Fibroblast of upper back skin (primary cell): ENCODE measurements at regions not wholly inside any gene's neighbourhood (a gene's known extent, or its start where the extent isn't known, plus 50 kb on each side); places are given as distances from the start of the nearest gene placed in this dataset.
"Not testable (repeated sequence)": the region's sequence is repeated elsewhere in the genome, so short reads cannot be mapped to it uniquely, and the experiment has no call there.

ENCODE experiments used
- DNase-seq: peaks from one replicate; pipeline ENCODE4 v3.0.0-alpha.2; 2013

- no peak for DNase-seq
Observed at GRCh38 chr2:8107621-8108378, 574.1 kb upstream of the ID2 start.

DNA sequence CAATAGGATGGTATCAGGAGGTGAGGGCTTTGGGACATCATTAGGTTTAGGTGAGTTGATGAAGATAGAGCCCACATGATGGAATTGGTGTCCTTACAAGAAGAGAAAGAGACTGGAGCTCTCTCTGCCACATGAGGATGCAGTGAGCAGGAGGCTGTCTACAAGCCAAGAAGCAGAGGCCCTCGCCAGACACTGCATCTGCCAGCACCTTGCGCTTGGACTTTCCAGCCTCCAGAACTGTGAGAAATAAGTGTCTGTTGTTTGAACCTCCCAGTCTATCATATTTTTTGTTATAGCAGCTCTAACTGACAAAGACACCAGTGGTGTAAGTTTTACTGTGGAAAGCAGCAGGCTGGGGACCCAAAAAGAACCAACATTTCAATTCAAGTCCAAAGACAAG lies 571.1 kb upstream of the ID2 start:
- DNase-seq, result no peak

- no peak for DNase-seq
Observed at GRCh38 chr2:8111193-8111592, 570.7 kb upstream of the ID2 start.

DNA sequence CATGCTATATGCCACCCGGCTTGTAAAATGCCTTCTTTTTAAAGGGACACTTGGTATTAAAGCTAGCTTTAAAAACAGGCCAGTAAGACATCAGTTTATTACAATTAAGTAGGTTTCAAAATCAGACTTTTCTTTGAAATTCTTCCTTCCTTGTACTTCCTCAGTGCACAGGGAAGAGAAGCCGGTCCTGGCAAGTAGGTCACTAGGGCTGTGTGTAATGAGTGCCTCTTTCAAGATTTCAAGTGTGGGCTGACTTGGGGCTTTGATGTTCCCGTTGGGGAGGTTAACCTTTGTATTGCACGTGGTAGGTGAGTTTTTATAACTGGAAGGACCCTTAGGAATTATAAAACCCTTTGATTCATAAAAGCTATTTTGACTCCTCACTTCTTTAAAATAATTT lies 566.4 kb upstream of the ID2 start:
- no peak for DNase-seq

- peak; percentile 78 for DNase-seq
Observed at GRCh38 chr2:8115966-8116365, 565.9 kb upstream of the ID2 start.

GRCh38 chr2:8116661-8117060 lies 565.2 kb upstream of the ID2 start:
- no peak for DNase-seq

DNA sequence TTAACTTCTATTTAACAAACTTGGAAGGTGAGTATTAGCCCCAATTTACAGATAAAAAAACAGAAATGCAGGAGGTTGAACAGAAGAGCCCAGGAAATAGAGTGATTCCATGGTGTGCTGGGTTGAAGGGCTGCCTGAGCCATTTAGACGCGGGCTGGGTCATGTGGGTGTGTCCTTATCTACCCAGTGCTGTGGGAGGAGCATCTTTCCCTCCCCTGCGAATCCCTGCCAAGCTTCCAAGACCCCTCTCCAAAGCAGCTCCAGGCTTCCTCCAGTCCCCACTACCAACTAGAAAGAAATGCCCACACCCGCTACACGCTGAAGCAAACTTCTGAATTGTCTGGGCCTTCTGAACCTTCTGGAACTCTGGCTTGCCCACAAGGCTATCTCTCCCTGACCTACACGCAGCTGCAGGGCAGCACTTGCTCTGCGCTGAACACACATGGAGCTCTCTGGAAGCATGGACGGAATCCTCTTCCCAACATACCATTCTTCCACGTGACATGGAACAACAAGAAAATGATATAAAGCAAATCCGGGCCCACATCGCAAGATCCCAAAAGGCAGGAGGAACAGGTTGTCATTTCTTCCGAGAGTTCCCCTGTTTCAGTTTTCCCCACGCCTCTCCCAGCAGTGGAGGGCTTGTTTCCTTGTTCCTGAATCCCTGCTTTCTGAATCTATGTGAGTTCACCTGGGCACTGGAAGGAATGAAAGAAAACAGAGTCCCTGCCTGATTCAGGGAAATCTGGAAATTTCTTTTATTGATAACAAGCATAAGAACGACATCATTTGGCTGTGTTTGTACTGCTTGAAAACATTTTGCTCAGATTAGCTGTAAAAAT lies 562.7 kb upstream of the ID2 start:
- no peak for DNase-seq

GRCh38 chr2:8119782-8120505 lies 561.9 kb upstream of the ID2 start:
- DNase-seq, result peak; percentile 77

DNA sequence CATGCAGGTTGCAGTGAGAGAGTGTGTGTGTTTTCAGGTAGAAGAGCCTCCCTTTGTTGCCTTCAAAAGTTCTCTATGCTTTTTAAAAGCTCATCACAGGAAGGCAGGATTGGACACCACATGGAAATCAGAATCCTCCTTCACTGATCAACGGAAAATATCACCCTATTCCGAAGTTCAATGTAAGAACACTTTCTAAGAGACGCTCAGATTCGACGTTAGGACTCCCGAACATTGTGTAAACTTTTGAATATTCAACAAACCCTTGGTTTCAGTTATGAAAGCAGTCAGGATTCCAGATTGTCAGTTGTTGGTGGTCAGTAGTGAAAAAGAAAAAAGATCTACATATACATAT lies 561.4 kb upstream of the ID2 start:
- DNase-seq, result no peak

DNA sequence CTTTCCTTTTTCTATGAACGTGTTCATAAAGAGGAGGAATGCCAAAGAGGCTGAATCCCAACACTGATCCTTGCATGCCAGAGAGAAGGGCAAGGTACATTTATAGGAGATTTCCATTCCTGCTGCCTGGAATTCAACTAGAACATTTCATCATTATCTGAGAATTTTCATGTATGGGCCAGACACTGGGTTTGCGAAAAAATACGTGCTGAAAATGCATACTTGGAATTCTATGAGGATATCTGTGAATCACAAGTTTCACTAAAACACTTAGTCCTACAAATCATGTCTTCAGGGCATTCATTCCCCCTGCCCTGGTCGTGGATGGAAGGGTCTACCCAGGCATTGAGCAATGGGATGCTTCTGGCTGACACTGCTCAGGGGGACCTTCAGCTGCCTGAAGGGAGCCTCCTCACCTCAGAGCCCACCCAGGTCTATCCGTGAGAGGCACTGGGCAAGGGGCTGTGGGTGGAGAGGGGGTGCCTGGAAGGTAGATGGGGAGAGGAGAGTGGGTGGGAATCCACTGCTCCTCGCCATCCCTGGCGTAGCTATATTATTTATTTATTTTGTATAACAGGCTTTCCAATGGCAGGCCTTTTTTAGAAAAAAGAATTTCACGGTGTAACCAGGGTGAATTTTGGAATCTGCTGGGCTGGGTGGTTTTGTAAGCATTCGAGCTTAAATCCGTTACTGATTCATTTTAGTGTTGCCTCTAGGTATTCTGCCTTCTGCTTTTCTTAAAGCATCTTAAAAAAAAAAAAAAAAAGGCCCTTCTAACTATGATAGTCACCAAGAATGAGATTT lies 560.6 kb upstream of the ID2 start:
- DNase-seq, result peak; percentile 92

DNA sequence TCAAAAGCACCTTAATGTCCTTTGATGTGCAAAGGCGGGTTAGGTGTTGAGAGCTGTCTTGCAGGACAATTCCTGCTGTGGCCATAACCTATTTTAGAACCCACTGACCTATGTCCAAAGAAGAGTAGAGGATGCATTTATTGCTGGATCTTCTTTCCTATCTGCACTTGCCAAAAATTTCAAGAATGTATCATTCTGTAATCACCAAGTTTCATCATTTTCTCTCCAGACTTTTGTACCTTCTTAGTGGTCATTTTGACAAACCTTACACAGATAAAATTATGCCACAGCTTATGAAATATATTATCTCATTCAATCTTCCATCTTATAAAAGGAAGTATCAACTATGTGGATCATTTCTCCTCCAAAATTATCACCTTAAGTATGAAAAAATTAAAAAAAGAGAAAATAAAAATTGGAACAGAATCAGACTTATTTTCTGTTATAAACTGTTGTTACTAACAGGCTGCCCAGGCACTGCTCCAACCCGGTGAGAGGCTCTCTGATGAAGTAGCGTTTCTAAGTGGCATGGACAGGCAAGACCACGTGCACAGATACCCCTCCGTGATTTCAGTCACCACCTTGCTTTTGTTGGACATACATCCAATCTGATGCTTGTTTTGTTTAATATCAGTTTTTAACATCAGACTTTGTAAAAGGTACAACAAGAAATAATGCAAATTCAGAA lies 559.9 kb upstream of the ID2 start:
- DNase-seq, result peak; percentile 72

GRCh38 chr2:8122520-8122919 lies 559.3 kb upstream of the ID2 start:
- no peak for DNase-seq

- DNase-seq, result no peak
Observed at GRCh38 chr2:8123464-8123863, 558.4 kb upstream of the ID2 start.

DNA sequence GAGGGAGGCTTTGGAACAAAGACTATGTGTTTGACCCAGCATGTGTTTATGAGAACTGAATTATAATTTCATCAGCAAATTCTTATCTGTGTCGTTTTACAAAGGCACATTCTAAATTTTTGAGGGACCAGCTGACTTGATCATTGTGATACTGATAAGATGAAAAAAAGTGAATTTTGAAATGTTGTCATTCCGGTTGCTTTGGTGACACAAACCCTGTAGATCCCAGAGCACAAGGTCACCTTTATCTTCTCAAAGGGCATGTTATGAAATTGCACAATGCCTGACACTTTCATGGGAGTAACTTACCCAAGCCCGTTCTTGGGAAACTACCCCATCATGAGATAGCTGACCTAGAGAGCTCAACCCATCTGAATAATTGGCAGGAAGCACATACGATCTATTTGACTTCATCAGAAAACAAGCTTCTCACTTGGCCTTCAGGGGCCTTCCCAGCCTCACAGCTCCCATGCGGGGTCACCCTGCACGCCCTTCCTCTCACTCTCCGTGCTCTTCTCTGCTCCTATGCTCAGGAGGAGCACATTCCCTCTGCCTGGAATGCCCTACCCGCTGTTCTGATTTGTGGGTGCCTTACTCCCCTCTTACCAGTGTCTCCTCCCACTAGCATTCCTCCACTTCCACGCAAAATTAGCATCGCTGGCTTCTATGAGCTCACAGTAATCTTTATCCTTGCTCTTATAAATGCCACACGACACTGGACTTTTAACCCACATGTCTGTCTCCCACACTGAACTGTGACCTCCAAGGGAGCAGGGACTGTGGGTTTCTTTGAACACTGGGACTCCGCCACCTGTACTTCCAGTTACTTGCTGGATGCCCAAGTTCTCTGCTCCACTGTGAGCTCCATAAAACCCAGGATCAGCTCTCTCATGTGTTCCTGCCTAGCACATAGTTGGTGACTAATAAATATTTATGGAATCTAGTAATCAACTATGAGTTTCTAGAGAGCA lies 555.8 kb upstream of the ID2 start:
- DNase-seq, result no peak

GRCh38 chr2:8126783-8127182 lies 555.1 kb upstream of the ID2 start:
- no peak for DNase-seq

DNA sequence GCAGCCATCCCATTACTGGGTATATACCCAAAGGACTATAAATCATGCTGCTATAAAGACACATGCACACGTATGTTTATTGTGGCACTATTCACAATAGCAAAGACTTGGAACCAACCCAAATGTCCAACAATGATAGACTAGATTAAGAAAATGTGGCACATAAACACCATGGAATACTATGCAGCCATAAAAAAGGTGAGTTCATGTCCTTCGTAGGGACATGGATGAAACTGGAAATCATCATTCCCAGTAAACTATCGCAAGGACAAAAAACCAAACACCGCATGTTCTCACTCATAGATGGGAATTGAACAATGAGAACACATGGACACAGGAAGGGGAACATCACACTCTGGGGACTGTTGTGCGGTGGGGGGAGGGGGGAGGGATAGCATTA lies 550.4 kb upstream of the ID2 start:
- DNase-seq, result not testable (repeated sequence)

DNA sequence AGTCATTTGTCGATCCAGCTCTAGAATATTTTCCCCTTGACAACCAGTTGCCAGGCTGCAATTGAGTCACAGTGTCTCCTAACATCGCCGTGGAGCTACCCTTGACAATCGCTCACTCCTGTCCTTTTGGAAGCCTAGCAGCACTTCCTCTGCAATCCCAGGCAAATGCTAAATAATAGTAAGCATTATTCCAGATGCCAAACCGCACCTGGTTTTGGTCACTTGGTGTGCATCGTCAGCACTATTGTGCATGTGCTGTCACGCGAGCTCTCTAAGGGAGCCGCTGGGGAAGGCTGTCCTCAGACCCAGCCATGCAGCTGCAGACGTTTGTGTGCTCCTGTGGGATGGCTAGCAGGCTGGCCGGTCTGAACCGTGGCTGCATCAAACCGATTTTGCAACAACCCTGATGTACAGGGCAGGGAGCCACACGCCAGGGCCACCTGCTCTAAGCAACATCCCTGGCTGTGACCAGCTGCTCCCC lies 549.5 kb upstream of the ID2 start:
- DNase-seq, result peak; percentile 79

DNA sequence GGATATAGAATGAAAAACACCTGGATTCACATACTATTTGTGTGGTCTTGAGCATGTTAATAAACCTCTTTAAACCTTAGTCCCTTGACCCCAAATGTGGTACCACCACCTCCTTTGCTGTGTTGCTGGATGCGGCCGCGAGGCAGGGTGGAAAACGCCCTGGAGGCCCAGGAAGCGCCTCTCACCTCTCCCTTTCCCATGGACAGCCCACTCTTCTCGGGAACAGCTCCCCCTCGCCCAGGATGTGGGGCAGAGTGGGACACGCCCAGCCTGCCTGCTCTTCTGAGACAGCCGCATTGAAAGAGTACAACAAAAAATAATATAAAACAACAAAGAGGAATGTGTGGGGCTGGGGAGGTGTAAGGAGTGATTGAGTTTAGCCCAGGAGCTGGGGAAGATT lies 549.0 kb upstream of the ID2 start:
- DNase-seq, result no peak

DNA sequence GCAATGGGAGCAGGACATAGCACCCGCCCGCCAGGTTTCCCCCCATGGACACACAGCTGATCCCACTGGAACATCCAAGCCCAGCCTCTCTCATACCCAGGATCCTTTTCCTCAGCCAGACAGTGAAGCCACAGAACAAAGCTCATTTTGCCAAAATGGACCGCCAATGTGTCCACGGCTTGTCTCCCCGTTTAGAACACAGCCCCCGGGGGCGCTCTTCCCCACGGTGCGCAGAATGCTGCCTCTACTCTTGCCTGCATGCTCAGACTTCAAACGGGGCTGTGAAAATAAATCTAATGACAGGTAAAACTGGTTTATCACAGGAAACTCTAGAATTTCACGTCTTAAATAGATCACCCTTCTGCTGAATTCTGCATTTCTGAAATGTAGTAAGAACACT lies 548.5 kb upstream of the ID2 start:
- no peak for DNase-seq

DNA sequence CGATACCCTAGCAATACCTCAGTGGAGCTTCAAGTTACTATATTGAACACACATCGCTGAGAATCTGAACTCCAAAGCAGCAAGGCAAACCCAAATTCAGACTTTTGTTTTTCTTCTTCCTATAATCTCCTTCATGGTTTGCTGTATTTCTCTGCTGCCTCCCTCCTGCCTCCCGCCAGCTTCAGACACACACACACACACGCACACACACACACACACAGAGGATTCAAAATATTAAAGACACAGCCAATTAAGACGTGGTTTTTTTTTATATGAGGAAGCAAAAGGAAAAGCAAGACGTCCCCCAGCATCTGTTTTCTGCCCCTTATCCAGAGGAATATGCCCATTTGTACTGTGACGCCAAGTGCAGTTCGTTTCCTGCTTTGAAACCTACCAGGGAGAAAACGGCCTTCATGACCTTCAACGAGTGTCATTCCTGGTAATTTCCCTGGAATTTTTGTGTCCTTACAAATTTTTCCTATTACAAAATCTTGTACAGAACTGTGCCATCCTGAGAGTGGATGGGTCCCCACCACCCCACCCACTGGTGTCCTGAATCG lies 547.9 kb upstream of the ID2 start:
- no peak for DNase-seq
